Right kidney (tissue), 1 donor: ENCODE measurements at regions not wholly inside any gene's neighbourhood (a gene's known extent, or its start where the extent isn't known, plus 50 kb on each side); places are given as distances from the start of the nearest gene placed in this dataset.

Experiments
- DNase-seq: peaks from one replicate; pipeline ENCODE4 v3.0.0-alpha.2; 2016

GRCh38 chr15:96672629-96673028 is 342.1 kb downstream of the NR2F2 start:
- no peak for DNase-seq

- DNase-seq: no peak
Measured at GRCh38 chr15:96678386-96678785, 347.9 kb downstream of the NR2F2 start.

- DNase-seq: no peak
Measured at GRCh38 chr15:96687388-96688107, 357.0 kb downstream of the NR2F2 start.

- no peak for DNase-seq
Measured at GRCh38 chr15:96690733-96691132, 360.2 kb downstream of the NR2F2 start.

GRCh38 chr15:96692826-96693225 is 362.3 kb downstream of the NR2F2 start:
- no peak for DNase-seq

GRCh38 chr15:96693515-96693914 is 363.0 kb downstream of the NR2F2 start:
- no peak for DNase-seq

- DNase-seq: no peak
Measured at GRCh38 chr15:96693990-96694517, 363.6 kb downstream of the NR2F2 start.

- no peak for DNase-seq
Measured at GRCh38 chr15:96695426-96695825, 364.9 kb downstream of the NR2F2 start.

GRCh38 chr15:96699871-96700401 is 369.4 kb downstream of the NR2F2 start:
- no peak for DNase-seq

GRCh38 chr15:96700555-96700954 is 370.1 kb downstream of the NR2F2 start:
- DNase-seq: no peak

- DNase-seq: no peak
Measured at GRCh38 chr15:96701443-96701842, 370.9 kb downstream of the NR2F2 start.

GRCh38 chr15:96701877-96702276 is 371.4 kb downstream of the NR2F2 start:
- DNase-seq: no peak

GRCh38 chr15:96702589-96702988 is 372.1 kb downstream of the NR2F2 start:
- DNase-seq: peak; percentile 27

- no peak for DNase-seq
Measured at GRCh38 chr15:96703091-96703490, 372.6 kb downstream of the NR2F2 start.

- DNase-seq: no peak
Measured at GRCh38 chr15:96703794-96704550, 373.5 kb downstream of the NR2F2 start.

GRCh38 chr15:96716075-96716474 is 385.6 kb downstream of the NR2F2 start:
- DNase-seq: no peak

GRCh38 chr15:96716478-96716877 is 386.0 kb downstream of the NR2F2 start:
- DNase-seq: no peak

- no peak for DNase-seq
Measured at GRCh38 chr15:96720251-96720650, 389.8 kb downstream of the NR2F2 start.

GRCh38 chr15:96720656-96721055 is 390.2 kb downstream of the NR2F2 start:
- no peak for DNase-seq

- no peak for DNase-seq
Measured at GRCh38 chr15:96728591-96728990, 398.1 kb downstream of the NR2F2 start.

GRCh38 chr15:96732704-96733103 is 402.2 kb downstream of the NR2F2 start:
- DNase-seq: no peak

GRCh38 chr15:96733721-96734120 is 403.2 kb downstream of the NR2F2 start:
- peak; percentile 17 for DNase-seq

GRCh38 chr15:96735632-96736240 is 405.2 kb downstream of the NR2F2 start:
- DNase-seq: no peak
